Stomach (tissue), 8 donors: ENCODE measurements at regions not wholly inside any gene's neighbourhood (a gene's known extent, or its start where the extent isn't known, plus 50 kb on each side); places are given as distances from the start of the nearest gene placed in this dataset.
A peak's percentile ranks its signal among the peaks of the same experiment; 100 is the strongest.

Experiments
- DNase-seq, 2 donors: peaks; one replicate each; pipeline versions ENCODE4 v3.0.0 to v3.0.0-alpha.2; 2013 to 2019
- H3K27ac ChIP-seq, 5 donors: fragments of 200-600 bp in 4 of 5; sonication (generic) in 4 of 5; one replicate each; pipeline ENCODE4 v1.5.1; 2013 to 2019; ENCODE audit warnings: mild to moderate bottlenecking in 1 of 5, moderate library complexity in 1 of 5
- H3K27me3 ChIP-seq, 3 donors: fragments of 200-600 bp; sonication (generic); one replicate each; pipeline ENCODE4 v1.5.1; 2017 to 2019; ENCODE audit warnings: mixed run types in 1 of 3
- H3K36me3 ChIP-seq, 4 donors: fragments of 200-600 bp; sonication (generic); 1 replicate in 3 of 4; 2 replicates in 1 of 4; pipeline ENCODE4 v1.5.1; 2016 to 2019
- H3K4me1 ChIP-seq, 4 donors: fragments of 200-600 bp; sonication (generic); one replicate each; pipeline ENCODE4 v1.5.1; 2016 to 2019
- H3K4me3 ChIP-seq, 4 donors: fragments of 200-600 bp; sonication (generic) in 3 of 4; one replicate each; pipeline ENCODE4 v1.5.1; 2016 to 2019; ENCODE audit warnings: mild to moderate bottlenecking in 1 of 4
- H3K9me3 ChIP-seq, 4 donors: fragments of 200-600 bp; sonication (generic); one replicate each; pipeline ENCODE4 v1.5.1; 2016 to 2019
- EP300 ChIP-seq: sonication (generic); formaldehyde crosslinking; IDR thresholded peaks from one replicate; pipeline ENCODE4 v1.6.1; 2017; ENCODE audit warnings: antibody characterized with exemption
- POLR2A ChIP-seq, 4 donors: fragments of 450-650 bp; IDR thresholded peaks; one replicate each; pipeline ENCODE4 v1.6.1; 2016; ENCODE audit warnings: antibody characterized with exemption in 4 of 4, control low read depth in 2 of 4, mild to moderate bottlenecking in 1 of 4, moderate library complexity in 1 of 4
- POLR2AphosphoS5 ChIP-seq, 3 donors: sonication (generic); formaldehyde crosslinking; IDR thresholded peaks; one replicate each; pipeline ENCODE4 v1.6.1; 2016; ENCODE audit warnings: antibody characterized with exemption in 3 of 3
- WGBS, 5 donors: extraction: QIAGEN DNeasy Blood & Tissue Kit in 3 of 5; methylation state at CpG; one replicate each; pipeline versions ENCODE4 v1.1.5 to v1.1.7; 2013 to 2018; 5-methylcytosine and 5-hydroxymethylcytosine counted together
- intact Hi-C: fragments of 100-400 bp; cut with DNase I; formaldehyde crosslinking; loops from one replicate; pipeline ENCODE4 v1.15.1; 2023; ENCODE audit warnings: low total_unique reads
- TF ChIP-seq, protein P1 (sequence below), 7 experiments: fragments of 450-650 bp in 4 of 7; fragments of 200-600 bp in 3 of 7; sonication (generic) in 3 of 7; IDR thresholded peaks; one replicate each; pipeline ENCODE4 v1.5.1; 2016 to 2019; ENCODE audit warnings: antibody characterized with exemption in 7 of 7, control low read depth in 2 of 7, mild to moderate bottlenecking in 1 of 7
- donor health status: healthy with polysubstance abuse.
- donor health status: Bipolar disorder and iron deficiency.
- donor health status: healthy.

DNA sequence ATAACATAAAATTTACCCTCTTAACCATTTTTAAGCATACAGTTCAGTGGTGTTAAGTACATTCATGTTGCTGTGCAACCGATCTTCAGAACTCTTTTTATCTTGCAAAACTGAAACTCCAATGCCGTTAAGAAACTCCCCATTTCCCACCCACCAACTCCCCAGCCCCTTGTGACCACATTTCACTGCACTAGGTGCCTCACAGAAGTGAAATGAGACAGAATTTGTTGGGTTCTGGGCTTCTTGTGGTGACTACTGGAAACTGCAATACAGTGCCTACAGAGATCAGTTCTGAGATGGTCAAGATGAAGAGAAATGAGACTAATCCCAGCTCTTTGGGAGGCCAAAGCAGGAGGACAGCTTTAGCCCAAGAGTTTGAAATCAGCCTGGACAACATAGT lies 202.1 kb upstream of the SLC30A5 start:
- 73 to 88% (median 80%) methylated on average over 2 of the region's 2 CpGs for WGBS, 5 donors
- H3K27me3 ChIP-seq, result no peaks in the 10 kb centered on the region
- H3K36me3 ChIP-seq, result no peaks in the 10 kb centered on the region
- H3K4me1 ChIP-seq, result no peaks in the 10 kb centered on the region
- TF ChIP-seq, protein P1, sequence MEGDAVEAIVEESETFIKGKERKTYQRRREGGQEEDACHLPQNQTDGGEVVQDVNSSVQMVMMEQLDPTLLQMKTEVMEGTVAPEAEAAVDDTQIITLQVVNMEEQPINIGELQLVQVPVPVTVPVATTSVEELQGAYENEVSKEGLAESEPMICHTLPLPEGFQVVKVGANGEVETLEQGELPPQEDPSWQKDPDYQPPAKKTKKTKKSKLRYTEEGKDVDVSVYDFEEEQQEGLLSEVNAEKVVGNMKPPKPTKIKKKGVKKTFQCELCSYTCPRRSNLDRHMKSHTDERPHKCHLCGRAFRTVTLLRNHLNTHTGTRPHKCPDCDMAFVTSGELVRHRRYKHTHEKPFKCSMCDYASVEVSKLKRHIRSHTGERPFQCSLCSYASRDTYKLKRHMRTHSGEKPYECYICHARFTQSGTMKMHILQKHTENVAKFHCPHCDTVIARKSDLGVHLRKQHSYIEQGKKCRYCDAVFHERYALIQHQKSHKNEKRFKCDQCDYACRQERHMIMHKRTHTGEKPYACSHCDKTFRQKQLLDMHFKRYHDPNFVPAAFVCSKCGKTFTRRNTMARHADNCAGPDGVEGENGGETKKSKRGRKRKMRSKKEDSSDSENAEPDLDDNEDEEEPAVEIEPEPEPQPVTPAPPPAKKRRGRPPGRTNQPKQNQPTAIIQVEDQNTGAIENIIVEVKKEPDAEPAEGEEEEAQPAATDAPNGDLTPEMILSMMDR (IDR thresholded peaks at IDR 0.05), result no peak
- TF ChIP-seq POLR2AphosphoS5 (IDR thresholded peaks at IDR 0.05) (no peak), POLR2A (IDR thresholded peaks at IDR 0.05) (no peak), EP300 (no peak)
- intact Hi-C loops, result no loop called here
- H3K27ac ChIP-seq, result no peak overlapping the region
- no peaks in the 10 kb centered on the region for H3K9me3 ChIP-seq
- no peak for DNase-seq
- H3K4me3 ChIP-seq, result no peak overlapping the region

DNA sequence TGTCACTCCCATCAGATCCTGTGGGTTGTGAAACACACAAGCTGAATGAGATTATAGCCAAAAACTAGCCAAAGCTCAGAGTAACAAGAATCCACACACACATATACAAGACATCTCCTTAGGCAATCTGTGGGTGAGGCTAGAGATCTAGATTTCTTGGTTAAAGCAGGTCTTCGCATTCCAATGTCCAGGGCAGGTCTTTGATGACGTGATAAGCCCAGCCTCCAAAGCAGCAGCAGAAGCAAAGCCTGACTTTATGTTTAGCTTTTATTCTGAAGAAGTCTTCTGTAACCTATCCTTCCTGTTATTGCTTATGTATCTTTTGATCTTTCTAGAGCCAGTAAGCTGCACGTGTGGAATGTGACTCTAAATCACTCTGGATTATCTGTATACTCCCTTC lies 199.1 kb upstream of the SLC30A5 start:
- WGBS, 5 donors, result 45 to 59% (median 50%) methylated on average over 3 of the region's 3 CpGs
- no peak for DNase-seq
- Histone ChIP-seq H3K9me3 (no peaks in the 10 kb centered on the region), H3K36me3 (no peaks in the 10 kb centered on the region), H3K27me3 (no peaks in the 10 kb centered on the region), H3K4me1 (no peaks in the 10 kb centered on the region), H3K27ac (no peak overlapping the region), H3K4me3 (no peak overlapping the region)
- TF ChIP-seq EP300 (no peak), POLR2A (IDR thresholded peaks at IDR 0.05) (no peak), POLR2AphosphoS5 (IDR thresholded peaks at IDR 0.05) (no peak)
- TF ChIP-seq, protein P1 (IDR thresholded peaks at IDR 0.05), result no peak
- intact Hi-C loops, result no loop called here

DNA sequence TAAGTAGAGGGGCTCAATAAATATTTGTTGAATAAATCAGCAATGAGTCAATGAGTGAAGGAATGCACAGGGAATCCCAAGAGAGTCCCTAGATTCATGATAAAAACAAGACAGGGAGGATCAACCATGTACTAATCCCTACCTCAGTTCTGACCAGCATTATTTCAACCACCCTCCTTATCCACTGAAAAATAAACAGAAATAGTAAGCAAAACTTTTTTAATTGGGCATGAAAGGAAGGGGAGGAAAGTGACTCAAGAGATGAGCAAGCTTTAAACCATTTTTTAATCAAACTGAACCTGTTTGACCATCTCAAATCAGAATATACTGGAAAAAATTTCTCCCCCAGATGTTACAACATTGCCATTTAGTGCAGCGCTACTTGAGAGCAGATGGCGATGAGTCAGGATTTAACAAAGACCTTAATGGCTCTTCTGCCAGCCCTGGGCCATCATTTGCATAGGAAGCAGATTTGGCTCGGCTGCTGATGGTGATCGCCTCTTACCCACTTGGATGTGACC lies 194.8 kb upstream of the SLC30A5 start:
- no peaks in the 10 kb centered on the region for H3K9me3 ChIP-seq
- intact Hi-C loops, result no loop called here
- TF ChIP-seq, protein P1 (IDR thresholded peaks at IDR 0.05), result no peak
- no peak for TF ChIP-seq EP300
- no peak for TF ChIP-seq POLR2AphosphoS5 (IDR thresholded peaks at IDR 0.05)
- TF ChIP-seq POLR2A (IDR thresholded peaks at IDR 0.05), result no peak
- peak in 1 of 2 donors; percentile 7 for DNase-seq
- no peak overlapping the region for H3K4me3 ChIP-seq
- H3K27me3 ChIP-seq, result no peaks in the 10 kb centered on the region
- no peaks in the 10 kb centered on the region for H3K4me1 ChIP-seq
- no peak overlapping the region for H3K27ac ChIP-seq
- WGBS, 5 donors, result 84 to 96% (median 87%) methylated on average over 4 of the region's 4 CpGs
- no peaks in the 10 kb centered on the region for H3K36me3 ChIP-seq

DNA sequence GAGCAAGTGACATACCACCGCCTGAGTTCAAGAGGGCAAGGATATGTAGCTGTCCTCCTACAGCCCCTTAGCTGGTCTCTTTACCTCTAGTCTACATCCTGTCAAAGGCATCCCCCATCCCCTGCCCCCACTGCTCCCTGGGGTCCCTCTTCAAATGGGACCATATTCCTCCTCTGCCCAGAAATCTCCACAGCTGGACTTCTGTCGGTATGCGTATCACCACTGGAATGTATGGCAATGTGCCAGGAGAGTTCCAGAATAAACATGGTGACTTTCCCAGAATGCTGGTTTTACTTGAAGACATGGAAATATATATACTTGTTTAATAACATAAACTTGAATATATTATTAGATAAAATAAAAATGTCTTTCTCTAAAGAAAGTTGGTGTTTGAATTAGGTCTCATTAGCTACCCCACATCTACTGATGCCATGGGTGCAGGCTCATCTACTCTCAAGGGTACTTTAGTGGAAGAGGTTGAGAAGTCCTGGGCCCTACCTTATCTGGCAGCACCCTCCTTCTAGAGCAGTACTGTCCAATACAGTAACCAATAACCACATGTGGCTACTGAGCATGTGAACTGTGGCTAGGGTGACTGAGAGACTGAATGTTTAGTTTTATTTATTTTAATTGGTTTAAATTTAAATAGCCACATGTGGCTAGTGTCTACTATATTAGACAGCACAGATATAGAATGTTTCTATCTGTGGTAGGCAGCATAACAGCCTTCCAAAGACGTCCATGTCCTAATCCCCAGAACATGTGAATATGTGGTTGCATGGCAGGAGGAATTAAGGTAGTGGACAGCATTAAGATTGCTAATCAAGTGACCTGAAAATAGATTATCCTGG lies 181.7 kb upstream of the SLC30A5 start:
- WGBS, 5 donors, result 59 to 69% (median 62%) methylated on average over 4 of the region's 4 CpGs
- Histone ChIP-seq H3K27ac (no peak overlapping the region), H3K27me3 (no peaks in the 10 kb centered on the region), H3K9me3 (no peaks in the 10 kb centered on the region), H3K4me1 (no peaks in the 10 kb centered on the region), H3K36me3 (no peaks in the 10 kb centered on the region), H3K4me3 (no peak overlapping the region)
- no peak for TF ChIP-seq POLR2AphosphoS5 (IDR thresholded peaks at IDR 0.05)
- no peak for TF ChIP-seq EP300
- TF ChIP-seq, protein P1 (IDR thresholded peaks at IDR 0.05), result no peak
- TF ChIP-seq POLR2A (IDR thresholded peaks at IDR 0.05), result no peak
- peak in 1 of 2 donors; percentile 48 for DNase-seq
- intact Hi-C loops, result no loop called here
